Heart left ventricle (tissue), 13 donors: ENCODE measurements at regions not wholly inside any gene's neighbourhood (a gene's known extent, or its start where the extent isn't known, plus 50 kb on each side); places are given as distances from the start of the nearest gene placed in this dataset.

Source experiments
- POLR2A ChIP-seq, 2 donors: fragments of 450-650 bp; IDR thresholded peaks; one replicate each; pipeline ENCODE4 v1.6.1; 2017; ENCODE audit warnings: antibody characterized with exemption in 2 of 2, mild to moderate bottlenecking in 2 of 2, moderate library complexity in 2 of 2
- TF ChIP-seq, protein P1 (sequence below), 12 donors: fragments of 200-600 bp; sonication (generic) in 4 of 12; IDR thresholded peaks; one replicate each; pipeline versions ENCODE4 v1.5.0 to v1.8.0; 2018 to 2022; ENCODE audit warnings: antibody characterized with exemption in 12 of 12, mild to moderate bottlenecking in 5 of 12
- donor health status: ischemic (EF 13 %, LVEDD 7.1; RV severe dilation, severe dysfunction).
- donor health status: DM: no; HTN: yes; CAD: no.
- donor health status: DM: no; HTN: no; CAD: no.
- donor health status: ischemic (EF 25% LVEDD 6.9; RV normal size, moderate dysfunction).
- donor health status: ischemic (EF 25% LVEDD 5.7; RV mildly dilated, moderate dysfunction).
- donor health status: ischemic (EF 35%, LVEDD 5.7; RV mildly dilated, moderate dysfunction).
- donor health status: nonischemic (EF 11% LVEDD 7.7; RV severe dilation, severe dysfunction).
- donor health status: DM: yes; HTN: yes; CAD: no.
- donor health status: PGD.
- donor health status: ischemic (EF 29% LVEDD 5.4; RV normal size, mild dysfunction).
- donor health status: nonischemic (EF 23%, LVEDD 6.1; RV moderate dilation, normal function).

DNA sequence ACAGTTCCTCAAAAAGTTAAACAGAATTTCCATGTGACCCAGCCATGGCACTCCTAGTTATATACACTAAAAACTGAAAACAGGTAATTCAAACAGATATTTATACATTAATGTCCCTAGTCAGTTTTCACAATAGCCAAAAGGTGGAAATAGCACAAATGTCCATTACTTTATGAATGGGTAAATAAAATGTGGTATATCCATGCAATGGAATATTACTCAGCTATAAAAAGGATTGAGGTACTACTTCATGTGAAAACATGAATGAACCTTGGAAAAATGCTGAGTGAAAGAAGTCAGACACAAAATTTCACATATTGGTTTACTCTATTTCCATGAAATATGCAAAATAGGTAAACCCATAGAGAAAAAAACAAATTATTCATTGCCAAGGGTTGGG, 351.8 kb upstream of the AMOT start:
- TF ChIP-seq, protein P1, sequence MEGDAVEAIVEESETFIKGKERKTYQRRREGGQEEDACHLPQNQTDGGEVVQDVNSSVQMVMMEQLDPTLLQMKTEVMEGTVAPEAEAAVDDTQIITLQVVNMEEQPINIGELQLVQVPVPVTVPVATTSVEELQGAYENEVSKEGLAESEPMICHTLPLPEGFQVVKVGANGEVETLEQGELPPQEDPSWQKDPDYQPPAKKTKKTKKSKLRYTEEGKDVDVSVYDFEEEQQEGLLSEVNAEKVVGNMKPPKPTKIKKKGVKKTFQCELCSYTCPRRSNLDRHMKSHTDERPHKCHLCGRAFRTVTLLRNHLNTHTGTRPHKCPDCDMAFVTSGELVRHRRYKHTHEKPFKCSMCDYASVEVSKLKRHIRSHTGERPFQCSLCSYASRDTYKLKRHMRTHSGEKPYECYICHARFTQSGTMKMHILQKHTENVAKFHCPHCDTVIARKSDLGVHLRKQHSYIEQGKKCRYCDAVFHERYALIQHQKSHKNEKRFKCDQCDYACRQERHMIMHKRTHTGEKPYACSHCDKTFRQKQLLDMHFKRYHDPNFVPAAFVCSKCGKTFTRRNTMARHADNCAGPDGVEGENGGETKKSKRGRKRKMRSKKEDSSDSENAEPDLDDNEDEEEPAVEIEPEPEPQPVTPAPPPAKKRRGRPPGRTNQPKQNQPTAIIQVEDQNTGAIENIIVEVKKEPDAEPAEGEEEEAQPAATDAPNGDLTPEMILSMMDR (IDR thresholded peaks at IDR 0.05), result no peak
- no peak for TF ChIP-seq POLR2A (IDR thresholded peaks at IDR 0.05)
